HT-29 (cell line): ENCODE measurements at regions not wholly inside any gene's neighbourhood (a gene's known extent, or its start where the extent isn't known, plus 50 kb on each side); places are given as distances from the start of the nearest gene placed in this dataset.
"Not testable (repeated sequence)": the region's sequence is repeated elsewhere in the genome, so short reads cannot be mapped to it uniquely, and the experiment has no call there.

Source experiments
- DNase-seq: peaks from one replicate; pipeline ENCODE4 v3.0.0-alpha.2; 2015; ENCODE audit warnings: low spot score

GRCh38 chr2:131639001-131639620 is 111.4 kb downstream of the CCDC74A start:
- DNase-seq = not testable (repeated sequence)

DNA sequence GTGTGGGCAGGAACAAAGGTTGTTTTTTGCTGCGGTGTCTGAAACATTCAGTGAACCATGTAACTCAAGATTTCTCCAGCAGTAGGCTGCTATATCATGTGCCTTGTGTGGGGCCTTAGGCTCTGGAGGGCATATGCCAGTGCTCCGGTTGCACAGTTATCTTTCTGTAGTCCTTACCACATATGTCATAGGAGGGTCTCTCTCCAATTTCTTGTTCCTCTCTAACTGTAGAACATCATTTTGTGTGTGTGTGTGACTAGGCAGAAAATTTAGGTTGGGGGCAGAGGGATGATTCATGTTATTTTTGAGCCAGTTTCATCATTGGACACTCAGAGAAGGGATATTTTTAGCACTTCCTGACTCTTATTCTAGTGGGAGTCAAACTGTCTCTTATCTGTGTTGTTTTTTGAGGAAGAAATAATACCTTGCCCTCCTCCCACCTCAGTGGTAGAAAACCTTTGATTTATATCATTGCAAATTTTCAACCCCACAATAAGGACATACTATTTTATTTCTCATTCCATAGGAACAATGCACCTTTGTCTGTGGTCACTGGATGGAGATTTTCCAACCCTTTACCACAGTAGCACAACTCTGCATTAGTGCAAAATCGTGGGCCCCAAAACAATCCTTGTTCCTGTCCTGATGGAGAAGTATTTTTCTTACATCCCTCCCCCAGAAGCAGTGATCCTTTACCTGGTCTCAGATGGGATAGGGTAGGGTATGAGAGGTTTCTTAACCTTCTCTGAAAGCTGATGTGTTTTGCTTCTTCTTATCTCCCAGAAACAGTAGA is 113.9 kb downstream of the CCDC74A start:
- DNase-seq = no peak

- DNase-seq = not testable (repeated sequence)
Measured at GRCh38 chr2:131643180-131643579, 115.5 kb downstream of the CCDC74A start.

DNA sequence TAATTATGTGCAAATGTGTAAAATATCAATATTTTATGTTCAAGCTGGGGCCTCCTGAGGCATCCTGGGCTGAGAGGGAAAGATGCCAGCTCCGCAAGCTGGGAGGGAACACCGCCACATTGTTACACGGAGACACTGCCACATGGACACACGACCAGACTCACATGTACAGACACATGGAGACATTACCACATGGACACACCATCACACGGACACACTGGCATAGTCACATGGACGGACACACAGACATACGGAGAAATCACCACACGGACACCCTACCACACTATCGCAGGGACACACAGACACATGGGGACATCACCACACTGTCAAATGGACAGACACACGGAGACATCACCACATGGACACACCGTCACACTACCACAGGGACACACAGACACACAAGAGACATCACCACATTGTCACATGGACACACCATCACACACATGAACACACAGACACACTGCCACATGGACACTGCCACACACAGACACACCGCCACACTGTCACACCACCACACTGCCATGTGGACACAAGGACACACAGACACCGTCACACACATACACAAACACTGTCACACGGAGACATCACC is 117.6 kb downstream of the CCDC74A start:
- DNase-seq = no peak

- DNase-seq = not testable (repeated sequence)
Measured at GRCh38 chr2:131646220-131646619, 118.5 kb downstream of the CCDC74A start.

GRCh38 chr2:131646669-131647297 is 119.1 kb downstream of the CCDC74A start:
- DNase-seq = no peak

DNA sequence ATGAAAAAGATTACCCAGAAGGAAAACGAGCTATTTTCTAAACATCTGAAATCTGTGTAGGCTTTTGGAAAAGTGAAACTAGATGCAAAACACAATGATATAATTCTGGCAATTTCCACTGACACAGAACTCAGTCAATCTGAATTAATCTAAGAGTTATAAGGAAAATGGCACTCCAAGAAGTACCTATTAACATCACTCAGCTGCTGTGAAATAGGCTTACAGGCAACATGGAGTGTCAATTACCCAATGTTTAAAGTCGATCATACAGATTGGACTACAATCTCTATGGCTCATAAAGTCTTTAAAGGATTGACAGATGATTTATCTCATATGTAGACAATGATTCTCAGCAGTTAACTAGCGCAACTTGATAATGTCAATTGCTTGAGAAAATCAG is 120.9 kb downstream of the CCDC74A start:
- not testable (repeated sequence) for DNase-seq

DNA sequence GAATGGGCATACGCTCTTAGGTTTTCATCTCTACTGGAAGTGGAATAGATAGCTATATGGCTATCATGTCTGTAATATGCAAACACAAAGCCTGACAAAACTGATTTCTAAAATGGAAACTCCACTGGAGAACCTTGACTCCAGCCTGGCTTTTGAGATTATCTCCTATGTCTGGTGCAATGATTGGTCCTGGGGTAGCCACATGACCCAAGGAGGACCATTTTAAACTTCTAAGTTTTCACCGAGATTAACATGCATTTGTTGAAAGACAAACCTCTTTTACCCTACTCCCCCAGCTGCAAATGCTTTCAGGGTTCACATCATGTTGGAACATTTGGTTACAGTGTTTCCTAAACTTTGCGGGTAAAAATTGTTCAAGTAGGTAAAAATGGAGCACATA is 124.6 kb downstream of the CCDC74A start:
- not testable (repeated sequence) for DNase-seq

DNA sequence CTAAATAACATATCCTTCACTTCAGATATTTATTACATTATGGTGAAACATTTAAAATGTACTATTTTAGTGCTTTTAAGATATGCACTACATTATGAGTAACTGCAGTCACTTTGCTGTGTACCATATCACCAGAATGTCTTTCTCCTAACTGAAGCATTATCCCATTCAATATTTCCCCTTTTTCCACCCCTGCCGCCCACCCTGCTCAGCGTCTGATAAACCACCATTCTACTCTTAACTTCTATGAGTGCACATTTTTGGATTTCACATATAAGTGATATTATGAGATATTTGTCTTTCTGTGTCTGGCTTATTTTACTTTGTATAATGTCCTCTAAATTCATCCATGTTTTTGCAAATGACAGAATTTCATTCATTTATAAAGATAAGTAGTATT is 126.4 kb downstream of the CCDC74A start:
- DNase-seq = not testable (repeated sequence)

DNA sequence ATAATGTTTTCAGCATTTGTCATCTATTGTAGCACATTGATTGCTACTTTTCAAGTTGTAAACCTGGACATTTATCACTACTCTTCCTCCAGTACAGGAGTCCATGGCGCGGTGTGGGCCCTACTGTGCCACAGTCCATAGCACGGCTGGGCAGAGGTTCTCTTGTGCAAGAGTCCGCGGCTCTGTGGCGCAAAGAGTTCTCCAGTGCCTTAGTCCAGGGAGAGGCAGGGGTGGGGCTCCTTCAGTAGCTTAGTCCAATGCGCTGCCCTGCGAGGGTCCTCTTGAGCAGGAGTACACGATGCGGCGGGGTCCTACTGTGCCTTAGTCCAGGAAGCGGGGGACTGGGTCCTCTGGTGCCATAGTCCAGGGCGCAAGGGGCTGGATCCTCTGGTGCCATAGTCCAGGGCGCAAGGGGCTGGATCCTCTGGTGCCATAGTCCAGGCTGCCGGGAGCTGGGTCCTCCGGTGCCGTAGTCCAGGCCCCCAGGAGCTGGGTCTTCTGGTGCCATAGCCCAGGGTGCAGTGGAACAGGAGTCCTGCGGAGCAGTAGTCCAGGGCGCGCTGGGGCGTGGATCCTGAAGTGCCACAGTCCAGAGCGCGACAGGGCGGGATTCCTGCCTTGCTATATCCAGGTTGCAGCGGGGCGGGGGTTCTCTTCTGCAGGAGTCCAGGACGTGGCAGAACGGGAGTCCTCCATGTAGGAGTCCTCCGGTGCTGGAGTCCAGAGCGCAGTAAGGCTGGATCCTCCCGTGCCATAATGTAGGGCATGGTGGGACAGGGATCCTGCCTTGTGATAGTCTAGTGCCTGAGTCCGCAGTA is 129.3 kb downstream of the CCDC74A start:
- no peak for DNase-seq

GRCh38 chr2:131657895-131658768 is 130.4 kb downstream of the CCDC74A start:
- no peak for DNase-seq

GRCh38 chr2:131658769-131659131 is 131.1 kb downstream of the CCDC74A start:
- no peak for DNase-seq

- no peak for DNase-seq
Measured at GRCh38 chr2:131659168-131659572, 131.5 kb downstream of the CCDC74A start.

DNA sequence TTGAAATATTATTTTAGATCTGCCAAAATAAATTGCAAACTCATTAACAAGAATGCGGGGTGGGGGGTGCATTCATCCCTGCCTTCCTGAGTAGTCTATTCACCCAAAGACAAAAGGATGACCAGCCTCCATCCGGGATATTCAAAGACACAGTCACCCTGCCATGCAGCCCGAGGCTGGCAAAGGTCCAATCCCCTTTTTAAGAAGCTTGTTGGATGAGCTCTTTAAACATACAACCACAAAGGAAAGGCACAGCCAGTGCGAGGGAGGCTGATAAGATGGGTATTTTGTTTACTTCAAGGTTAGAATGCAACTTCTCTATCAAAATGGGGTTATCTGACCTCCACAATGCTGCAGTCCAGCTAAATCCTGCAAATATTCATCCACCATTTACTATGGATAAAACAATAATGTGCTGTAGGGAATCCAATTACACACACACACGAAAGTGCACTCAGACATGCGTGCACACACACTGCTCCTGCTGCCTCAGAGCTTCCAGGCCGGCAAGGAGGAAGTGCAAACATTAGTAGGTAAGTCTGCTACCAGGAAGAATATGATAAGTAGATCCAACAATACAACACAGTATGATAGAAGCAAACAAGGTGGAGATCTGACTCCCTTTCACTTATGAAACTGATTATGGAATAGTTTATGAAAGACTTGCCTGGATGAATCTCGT is 133.6 kb downstream of the CCDC74A start:
- not testable (repeated sequence) for DNase-seq

DNA sequence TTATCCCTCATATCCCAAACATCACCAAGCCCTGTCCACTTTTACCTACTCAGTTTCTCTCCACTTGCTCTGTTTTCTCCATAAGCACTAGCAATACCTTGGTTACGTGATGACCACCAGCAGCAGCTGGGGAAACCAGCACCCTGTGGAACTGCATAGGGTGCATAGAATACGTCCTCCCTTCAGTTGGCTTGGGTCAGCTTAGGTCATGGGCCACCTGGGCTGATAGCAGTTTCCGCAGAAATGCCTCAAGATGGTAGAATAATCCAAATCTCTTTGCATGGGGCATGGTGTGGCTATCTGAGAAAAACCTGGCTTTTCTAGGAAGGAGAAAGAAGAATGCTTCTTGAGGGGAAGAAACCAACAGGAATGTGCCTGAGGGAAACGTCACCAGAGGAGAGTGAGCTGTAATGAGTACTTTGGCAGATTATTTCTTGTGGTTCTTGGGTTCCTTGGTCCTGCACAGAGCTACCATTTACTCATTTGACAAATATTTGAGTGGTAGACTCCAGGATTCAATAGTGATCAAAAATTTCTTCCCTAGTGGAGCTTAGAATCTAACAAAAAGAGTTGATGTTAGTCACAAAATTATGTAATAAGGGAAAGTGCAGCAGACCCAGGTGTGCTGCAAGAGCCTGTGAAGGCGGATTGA is 134.3 kb downstream of the CCDC74A start:
- DNase-seq = not testable (repeated sequence)

DNA sequence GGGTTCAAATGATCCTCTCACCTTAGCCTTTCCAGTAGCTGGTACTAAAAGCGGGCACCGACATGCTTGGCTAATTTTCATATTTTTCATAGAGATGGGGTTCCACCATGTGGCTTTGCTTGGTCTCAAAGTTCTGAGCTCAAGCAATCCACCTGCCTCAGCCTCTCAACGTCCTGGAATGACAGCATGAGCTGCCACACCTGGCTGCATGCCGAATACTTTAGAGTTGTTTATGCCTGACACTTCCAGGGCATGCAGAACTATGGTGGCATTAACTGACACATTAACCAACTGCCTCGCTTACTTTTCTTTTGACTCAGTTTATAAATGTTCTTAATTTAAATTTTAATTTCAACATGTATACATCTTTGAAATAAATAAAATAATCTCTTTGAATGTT is 135.8 kb downstream of the CCDC74A start:
- not testable (repeated sequence) for DNase-seq

DNA sequence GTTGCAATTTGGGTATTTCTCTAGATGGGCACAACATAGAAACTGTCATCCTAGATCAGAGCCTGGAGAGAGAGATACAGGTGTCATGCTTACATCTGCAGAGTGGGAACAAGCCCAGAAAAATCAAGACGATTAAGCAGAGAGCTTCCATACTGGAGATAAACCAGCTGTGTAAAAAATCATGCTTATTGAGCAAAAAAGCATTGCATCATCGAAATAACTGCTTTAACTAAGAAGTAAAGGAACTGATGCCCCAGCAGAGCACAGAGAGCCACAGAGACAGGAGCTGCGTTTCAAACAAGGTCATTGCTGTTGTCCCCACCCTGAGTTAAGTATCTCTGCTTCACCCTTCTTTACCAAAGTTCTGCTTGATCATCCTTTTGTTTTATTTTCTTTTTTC is 138.0 kb downstream of the CCDC74A start:
- not testable (repeated sequence) for DNase-seq

DNA sequence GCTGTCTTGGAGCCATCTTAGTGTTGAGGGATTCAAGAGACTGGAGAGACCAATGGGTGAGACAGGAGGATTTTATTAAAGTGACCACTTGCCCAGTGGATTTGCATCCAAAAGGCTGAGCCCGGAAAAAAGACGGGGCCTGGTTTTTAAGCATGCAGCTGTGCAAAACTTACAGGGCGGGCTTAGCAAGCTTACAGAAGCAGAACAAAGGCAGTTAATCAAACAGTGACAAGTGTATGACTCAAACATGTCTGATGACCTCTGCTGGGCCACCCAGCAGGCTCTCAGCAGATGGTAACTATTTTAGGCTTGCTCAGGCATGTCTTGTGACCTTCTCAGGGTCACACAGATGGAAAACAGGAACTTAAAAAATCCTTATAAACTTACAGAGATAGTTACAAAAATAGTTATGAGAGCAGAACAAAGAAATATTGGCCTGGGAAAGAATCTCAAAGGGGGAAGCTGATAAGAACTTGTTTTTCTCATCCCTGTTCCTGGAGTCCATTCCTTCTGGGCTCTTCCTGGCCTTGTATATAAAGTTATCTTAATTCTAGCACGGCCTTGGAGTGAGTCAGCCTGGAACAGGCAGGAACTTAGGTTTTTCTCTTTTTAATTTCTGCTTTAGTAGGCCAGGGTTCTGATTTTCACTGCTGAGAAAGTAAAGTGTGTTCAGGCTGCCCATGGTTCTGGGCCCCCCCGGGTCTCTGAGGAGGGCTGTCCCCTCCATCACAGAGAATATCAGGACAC is 141.3 kb downstream of the CCDC74A start:
- DNase-seq = peak; percentile 22
